ENCODE measurements at regions not wholly inside any gene's neighbourhood (a gene's known extent, or its start where the extent isn't known, plus 50 kb on each side); places are given as distances from the start of the nearest gene placed in this dataset.
"Not testable (repeated sequence)": the region's sequence is repeated elsewhere in the genome, so short reads cannot be mapped to it uniquely, and the experiment has no call there.

GRCh38 chr5:136626531-136626930, 261.2 kb upstream of the TRPC7 start:
- no peak for DNase-seq (ENCODE audit: low read depth)

GRCh38 chr5:136622747-136623146, 257.4 kb upstream of the TRPC7 start:
- no peak for DNase-seq (ENCODE audit: low read depth)

- DNase-seq (ENCODE audit: low read depth), result no peak
These were observed 256.4 kb upstream of the TRPC7 start for GRCh38 chr5:136621743-136622142.

GRCh38 chr5:136620621-136621020, 255.3 kb upstream of the TRPC7 start:
- DNase-seq (ENCODE audit: low read depth), result peak; percentile 3

GRCh38 chr5:136620016-136620419, 254.7 kb upstream of the TRPC7 start:
- DNase-seq (ENCODE audit: low read depth), result peak; percentile 74

- no peak for DNase-seq (ENCODE audit: low read depth)
These were observed 254.2 kb upstream of the TRPC7 start for GRCh38 chr5:136619556-136619955.

GRCh38 chr5:136615251-136616119, 250.1 kb upstream of the TRPC7 start:
- DNase-seq (ENCODE audit: low read depth), result peak; percentile 18

- DNase-seq (ENCODE audit: low read depth), result peak; percentile 77
These were observed 247.9 kb upstream of the TRPC7 start for GRCh38 chr5:136613230-136613629.

- no peak for DNase-seq (ENCODE audit: low read depth)
These were observed 240.3 kb upstream of the TRPC7 start for GRCh38 chr5:136605638-136606037.

GRCh38 chr5:136600306-136600705, 235.0 kb upstream of the TRPC7 start:
- DNase-seq (ENCODE audit: low read depth), result no peak

GRCh38 chr5:136598802-136599404, 233.6 kb upstream of the TRPC7 start:
- no peak for DNase-seq (ENCODE audit: low read depth)

- no peak for DNase-seq (ENCODE audit: low read depth)
These were observed 229.1 kb upstream of the TRPC7 start for GRCh38 chr5:136594416-136594815.

- DNase-seq (ENCODE audit: low read depth), result no peak
These were observed 225.2 kb upstream of the TRPC7 start for GRCh38 chr5:136590581-136590980.

- DNase-seq (ENCODE audit: low read depth), result no peak
These were observed 220.9 kb upstream of the TRPC7 start for GRCh38 chr5:136586196-136586595.

GRCh38 chr5:136584474-136584873, 219.1 kb upstream of the TRPC7 start:
- DNase-seq (ENCODE audit: low read depth), result no peak

- no peak for DNase-seq (ENCODE audit: low read depth)
These were observed 213.9 kb upstream of the TRPC7 start for GRCh38 chr5:136579238-136579637.

- not testable (repeated sequence) for DNase-seq (ENCODE audit: low read depth)
These were observed 204.5 kb upstream of the TRPC7 start for GRCh38 chr5:136569875-136570274.

- DNase-seq (ENCODE audit: low read depth), result not testable (repeated sequence)
These were observed 200.1 kb upstream of the TRPC7 start for GRCh38 chr5:136565457-136565856.

- not testable (repeated sequence) for DNase-seq (ENCODE audit: low read depth)
These were observed 199.7 kb upstream of the TRPC7 start for GRCh38 chr5:136565050-136565449.

GRCh38 chr5:136564431-136564830, 199.1 kb upstream of the TRPC7 start:
- not testable (repeated sequence) for DNase-seq (ENCODE audit: low read depth)

GRCh38 chr5:136563489-136563888, 198.1 kb upstream of the TRPC7 start:
- DNase-seq (ENCODE audit: low read depth), result no peak

- no peak for DNase-seq (ENCODE audit: low read depth)
These were observed 194.8 kb upstream of the TRPC7 start for GRCh38 chr5:136560126-136560525.

GRCh38 chr5:136559651-136560050, 194.3 kb upstream of the TRPC7 start:
- DNase-seq (ENCODE audit: low read depth), result no peak

All from HT1080 (cell line).